LNCAP (cell line): ENCODE measurements at regions not wholly inside any gene's neighbourhood (a gene's known extent, or its start where the extent isn't known, plus 50 kb on each side); places are given as distances from the start of the nearest gene placed in this dataset.

Source experiments
- CTCF ChIP-seq: fragments of 450-650 bp; IDR thresholded peaks from 2 replicates; pipeline ENCODE4 v1.5.1; 2017; ENCODE audit warnings: mild to moderate bottlenecking

- TF ChIP-seq CTCF: no peak
These were observed 89.6 kb upstream of the DMRTA1 start for GRCh38 chr9:22356985-22357384.

- no peak for TF ChIP-seq CTCF
These were observed 83.2 kb upstream of the DMRTA1 start for GRCh38 chr9:22363421-22363887.

GRCh38 chr9:22373636-22374035, 73.0 kb upstream of the DMRTA1 start:
- TF ChIP-seq CTCF: no peak

GRCh38 chr9:22374051-22374450, 72.6 kb upstream of the DMRTA1 start:
- TF ChIP-seq CTCF: no peak

GRCh38 chr9:22379272-22379671, 67.4 kb upstream of the DMRTA1 start:
- TF ChIP-seq CTCF: no peak

GRCh38 chr9:22381170-22381569, 65.5 kb upstream of the DMRTA1 start:
- no peak for TF ChIP-seq CTCF

- TF ChIP-seq CTCF: no peak
These were observed 64.3 kb upstream of the DMRTA1 start for GRCh38 chr9:22382331-22382730.

GRCh38 chr9:22383718-22384117, 62.9 kb upstream of the DMRTA1 start:
- no peak for TF ChIP-seq CTCF
